H1 (cell line): ENCODE measurements at regions not wholly inside any gene's neighbourhood (a gene's known extent, or its start where the extent isn't known, plus 50 kb on each side); places are given as distances from the start of the nearest gene placed in this dataset.
A peak's percentile ranks its signal among the peaks of the same experiment; 100 is the strongest.

Experiments
- CTCF ChIA-PET: fragments of 300-600 bp; sonication (Branson Sonifier 250); formaldehyde crosslinking; loops from one replicate; lab custom pipeline; 2021; ENCODE audit not compliant: partially characterized antibody; lab: Charles Lee
- POLR2A ChIA-PET: fragments of 300-600 bp; sonication (Branson Sonifier 250); formaldehyde crosslinking; loops from one replicate; lab custom pipeline; 2021; ENCODE audit warnings: inconsistent platforms; ENCODE audit not compliant: partially characterized antibody; lab: Charles Lee
- DNase-seq, 2 experiments: peaks; one replicate each; pipeline versions ENCODE4 v3.0.0 to v3.0.0-alpha.2; 2010 to 2022; ENCODE audit warnings: low spot score in 2 of 2, low read depth in 1 of 2, mixed read lengths in 1 of 2
- FAIRE-seq: peaks from 2 replicates; lab custom pipeline; 2011; peaks lifted over from hg19 to GRCh38; lab: Jason Lieb, UNC
- H2AFZ ChIP-seq: 2 replicates; pipeline ENCODE4 v1.8.1; 2012; ENCODE audit warnings: low read length, inconsistent platforms
- H2AK5ac ChIP-seq: 2 replicates; pipeline ENCODE4 v1.6.1; 2013; ENCODE audit warnings: low read depth, low read length
- H2BK120ac ChIP-seq: replicated peaks from 2 replicates; pipeline ENCODE3; 2013; ENCODE audit warnings: low read depth, low read length, inconsistent platforms
- H2BK12ac ChIP-seq: 2 replicates; pipeline ENCODE4 v1.6.1; 2013; ENCODE audit warnings: low read depth, low read length
- H2BK15ac ChIP-seq: 2 replicates; pipeline ENCODE4 v1.6.1; 2013; ENCODE audit warnings: low read length
- H2BK20ac ChIP-seq: 2 replicates; pipeline ENCODE4 v1.6.1; 2013; ENCODE audit warnings: low read length
- H2BK5ac ChIP-seq: 2 replicates; pipeline ENCODE4 v1.6.1; 2013; ENCODE audit warnings: low read depth, low read length
- H3K14ac ChIP-seq: 2 replicates; pipeline ENCODE4 v1.6.1; 2013; ENCODE audit warnings: inconsistent platforms; ENCODE audit not compliant: insufficient read length
- H3K18ac ChIP-seq: 2 replicates; pipeline ENCODE4 v1.6.1; 2013; ENCODE audit warnings: low read length; ENCODE audit errors: extremely low read depth
- H3K23ac ChIP-seq: 2 replicates; pipeline ENCODE4 v1.6.1; 2013; ENCODE audit warnings: inconsistent platforms; ENCODE audit not compliant: insufficient read length
- H3K23me2 ChIP-seq: 2 replicates; pipeline ENCODE4 v1.6.1; 2013; ENCODE audit warnings: low read depth, low read length
- H3K27ac ChIP-seq: 2 replicates; pipeline ENCODE4 v1.6.1; 2011; ENCODE audit warnings: low read depth, low read length, inconsistent platforms
- H3K27me3 ChIP-seq, 4 experiments: replicated peaks in 1 of 4; 1 replicate in 1 of 4; 2 replicates in 3 of 4; pipeline versions ENCODE4 v1.6.1 to v1.8.1; 2011 to 2013; ENCODE audit warnings: low read length in 3 of 4, mild to moderate bottlenecking in 3 of 4, inconsistent platforms in 2 of 4, mixed read lengths in 2 of 4, moderate library complexity in 1 of 4; ENCODE audit not compliant: control insufficient read depth in 3 of 4, insufficient read depth in 3 of 4; ENCODE audit errors: extremely low read depth in 1 of 4
- H3K36me3 ChIP-seq, 4 experiments: 2 replicates each; pipeline versions ENCODE4 v1.6.1 to v1.8.1; 2011 to 2013; ENCODE audit warnings: mild to moderate bottlenecking in 4 of 4, low read length in 3 of 4, moderate library complexity in 2 of 4, control low read depth in 1 of 4, inconsistent platforms in 1 of 4; ENCODE audit not compliant: insufficient read depth in 4 of 4, control insufficient read depth in 2 of 4
- H3K4ac ChIP-seq: replicated peaks from 2 replicates; pipeline ENCODE3; 2013; ENCODE audit warnings: low read length, low read depth, mixed read lengths, inconsistent platforms; ENCODE audit not compliant: insufficient read length
- H3K4me1 ChIP-seq, 4 experiments: replicated peaks in 1 of 4; 1 replicate in 1 of 4; 2 replicates in 3 of 4; pipeline versions ENCODE4 v1.6.1 to v1.8.1; 2011 to 2013; ENCODE audit warnings: low read length in 3 of 4, inconsistent platforms in 2 of 4, mixed read lengths in 1 of 4; ENCODE audit not compliant: insufficient read depth in 4 of 4, control insufficient read depth in 3 of 4
- H3K4me2 ChIP-seq, 2 experiments: 2 replicates each; pipeline versions ENCODE4 v1.6.1 to v1.8.1; 2011 to 2013; ENCODE audit warnings: low read depth in 2 of 2, low read length in 2 of 2, control low read depth in 1 of 2, inconsistent platforms in 1 of 2, mild to moderate bottlenecking in 1 of 2; ENCODE audit not compliant: insufficient read depth in 1 of 2
- H3K4me3 ChIP-seq, 4 experiments: fragments of 200-600, 300-600 bp in 1 of 4; sonication (generic), shearing (Covaris generic), sonication (Bioruptor Twin) in 1 of 4; 2 replicates each; pipeline versions ENCODE4 v1.5.1 to v1.8.1; 2011 to 2016; ENCODE audit warnings: low read length in 4 of 4, low read depth in 3 of 4, control low read depth in 2 of 4, inconsistent platforms in 2 of 4, mild to moderate bottlenecking in 2 of 4, mixed read lengths in 1 of 4, moderate library complexity in 1 of 4; ENCODE audit not compliant: insufficient read depth in 2 of 4; ENCODE audit errors: extremely low read depth in 1 of 4
- H3K56ac ChIP-seq: replicated peaks from 2 replicates; pipeline ENCODE3; 2013; ENCODE audit warnings: low read depth, mild to moderate bottlenecking, mixed read lengths, low read length, inconsistent platforms; ENCODE audit not compliant: insufficient read length
- H3K79me1 ChIP-seq: 2 replicates; pipeline ENCODE4 v1.6.1; 2013; ENCODE audit warnings: low read depth, low read length, control low read depth
- H3K79me2 ChIP-seq, 2 experiments: 2 replicates each; pipeline versions ENCODE4 v1.6.1 to v1.8.1; 2012 to 2013; ENCODE audit warnings: low read length in 2 of 2, mild to moderate bottlenecking in 2 of 2, inconsistent platforms in 1 of 2; ENCODE audit not compliant: insufficient read depth in 2 of 2, control insufficient read depth in 1 of 2
- H3K9ac ChIP-seq, 4 experiments: replicated peaks in 1 of 4; 1 replicate in 1 of 4; 2 replicates in 3 of 4; pipeline versions ENCODE4 v1.6.1 to v1.8.1; 2011 to 2013; ENCODE audit warnings: low read depth in 3 of 4, low read length in 3 of 4, control low read depth in 2 of 4, mild to moderate bottlenecking in 2 of 4, moderate library complexity in 2 of 4, inconsistent platforms in 1 of 4; ENCODE audit errors: extremely low read depth in 1 of 4
- H3K9me3 ChIP-seq, 2 experiments: 2 replicates each; pipeline versions ENCODE4 v1.6.1 to v1.8.1; 2012 to 2013; ENCODE audit warnings: mild to moderate bottlenecking in 2 of 2, moderate library complexity in 2 of 2, control low read depth in 1 of 2, inconsistent platforms in 1 of 2, low read depth in 1 of 2, low read length in 1 of 2, mixed read lengths in 1 of 2; ENCODE audit not compliant: insufficient read depth in 2 of 2
- H4K20me1 ChIP-seq, 2 experiments: replicated peaks in 1 of 2; 2 replicates each; pipeline versions ENCODE3 to v1.8.1; 2011 to 2013; ENCODE audit warnings: inconsistent platforms in 2 of 2, low read length in 2 of 2, mild to moderate bottlenecking in 1 of 2; ENCODE audit not compliant: insufficient read depth in 2 of 2, control insufficient read depth in 1 of 2
- H4K5ac ChIP-seq: 2 replicates; pipeline ENCODE4 v1.6.1; 2013; ENCODE audit warnings: low read length, low read depth, mixed read lengths, inconsistent platforms; ENCODE audit not compliant: insufficient read length
- H4K8ac ChIP-seq: 2 replicates; pipeline ENCODE4 v1.8.0; 2013; ENCODE audit warnings: mild to moderate bottlenecking, moderate library complexity, low read length, inconsistent platforms; ENCODE audit not compliant: insufficient read depth; ENCODE audit errors: extremely low read depth
- H4K91ac ChIP-seq: replicated peaks from 2 replicates; pipeline ENCODE3; 2013; ENCODE audit warnings: low read length, mixed read lengths, inconsistent platforms; ENCODE audit not compliant: insufficient read length
- BCL11A ChIP-seq, 2 experiments: IDR thresholded peaks; one replicate each; pipeline ENCODE4 v1.6.1; 2011; ENCODE audit warnings: low read depth in 2 of 2, low read length in 2 of 2, mild to moderate bottlenecking in 2 of 2
- E2F6 ChIP-seq: IDR thresholded peaks from 2 replicates; pipeline ENCODE4 v1.6.1; 2012; ENCODE audit warnings: inconsistent platforms
- EP300 ChIP-seq, 2 experiments: IDR thresholded peaks; 1 replicate in 1 of 2; 2 replicates in 1 of 2; pipeline ENCODE4 v1.6.1; 2011 to 2012; ENCODE audit warnings: low read depth in 2 of 2, low read length in 2 of 2, mild to moderate bottlenecking in 2 of 2, borderline replicate concordance in 1 of 2, inconsistent platforms in 1 of 2, moderate library complexity in 1 of 2
- GABPA ChIP-seq: IDR thresholded peaks from 2 replicates; pipeline ENCODE4 v1.6.1; 2011; ENCODE audit warnings: mild to moderate bottlenecking, low read length, moderate library complexity, borderline replicate concordance; ENCODE audit not compliant: insufficient read depth
- JUND ChIP-seq: IDR thresholded peaks from 2 replicates; pipeline ENCODE4 v1.6.1; 2011; ENCODE audit warnings: mild to moderate bottlenecking, improper control_type of control experiment, low read length
- POLR2AphosphoS5 ChIP-seq: IDR thresholded peaks from 2 replicates; pipeline ENCODE4 v1.6.1; 2011; ENCODE audit warnings: low read depth, low read length
- RAD21 ChIP-seq, 2 experiments: IDR thresholded peaks in 1 of 2; conservative IDR thresholded peaks in 1 of 2; 2 replicates each; pipeline ENCODE4 v1.6.1; 2011; ENCODE audit warnings: low read depth in 2 of 2, low read length in 2 of 2, improper control_type of control experiment in 1 of 2, inconsistent platforms in 1 of 2, mild to moderate bottlenecking in 1 of 2, moderate library complexity in 1 of 2
- SIX5 ChIP-seq: IDR thresholded peaks from 2 replicates; pipeline ENCODE4 v1.6.1; 2011; ENCODE audit warnings: mild to moderate bottlenecking, low read depth, low read length
- YY1 ChIP-seq: IDR thresholded peaks from 2 replicates; pipeline ENCODE4 v1.6.1; 2011; ENCODE audit warnings: low read depth, mild to moderate bottlenecking, low read length
- WGBS, 2 experiments: shearing (Covaris generic) in 1 of 2; methylation state at CpG; one replicate each; pipeline versions ENCODE4 v1.1.6 to v1.1.7; 2013 to 2015; ENCODE audit warnings: low lambda C conversion rate in 2 of 2, mixed read lengths in 2 of 2, inconsistent platforms in 1 of 2, low coverage in 1 of 2, missing lambda C conversion rate in 1 of 2; ENCODE audit not compliant: insufficient replicate concordance in 2 of 2, insufficient coverage in 1 of 2, insufficient read length in 1 of 2; ENCODE audit errors: extremely low coverage in 1 of 2, missing lambda C conversion rate in 1 of 2; 5-methylcytosine and 5-hydroxymethylcytosine counted together

GRCh38 chr2:129252781-129253460 lies 726.5 kb upstream of the RAB6C start:
- ChIA-PET CTCF (interaction anchor here (0.6 to 2.9 kb wide), 9 partner anchors 8 to 140 kb away, joined by 3 to 19 read pairs (median 4); no protein-coding TSS in a partner anchor), POLR2A (no interaction called here)
- Histone ChIP-seq H3K23ac (no peak overlapping the region), H3K27ac (no peak overlapping the region), H4K5ac (no peak overlapping the region), H2BK12ac (no peak overlapping the region), H3K9ac (no peak overlapping the region), H3K18ac (no peak overlapping the region), H3K23me2 (peaks cover 13% of the 10 kb centered on the region; the same call in 1 of the 2 replicates), H3K4ac (no peak overlapping the region), H4K20me1 (no peaks in the 10 kb centered on the region), H2BK5ac (no peak overlapping the region), H2AK5ac (no peak overlapping the region), H3K4me3 (no peak overlapping the region), H3K56ac (no peak overlapping the region), H3K4me2 (no peak overlapping the region), H2BK20ac (no peak overlapping the region), H4K8ac (no peak overlapping the region), H3K27me3 (no peaks in the 10 kb centered on the region), H3K79me1 (no peaks in the 10 kb centered on the region; the same call in 1 of the 2 replicates), H3K14ac (no peak overlapping the region), H3K4me1 (no peaks in the 10 kb centered on the region), H3K79me2 (no peaks in the 10 kb centered on the region), H2BK15ac (no peak overlapping the region), H2AFZ (peak overlapping the region; percentile 26; the same call in 1 of the 2 replicates), H4K91ac (no peak overlapping the region), H3K9me3 (no peaks in the 10 kb centered on the region), H3K36me3 (no peaks in the 10 kb centered on the region), H2BK120ac (no peak overlapping the region)
- DNase-seq = no peak
- 95% methylated on average over 7 of the region's 7 CpGs; no CpG with 5 or more reads in 1 of the 2 experiments for WGBS, 2 experiments
- FAIRE-seq = no peak
- TF ChIP-seq RAD21 (IDR thresholded peaks at IDR 0.05 in 1 of 2, conservative IDR thresholded peaks at IDR 0.05 in 1 of 2; ENCODE audit: low read depth in 2 of 2, low read length in 2 of 2) (no peak), EP300 (IDR thresholded peaks at IDR 0.05; ENCODE audit: borderline replicate concordance in 1 of 2, low read depth in 2 of 2, low read length in 2 of 2) (no peak), BCL11A (IDR thresholded peaks at IDR 0.05; ENCODE audit: low read depth in 2 of 2, low read length in 2 of 2) (no peak), E2F6 (no peak), POLR2AphosphoS5 (no peak), SIX5 (no peak), JUND (no peak), GABPA (no peak), YY1 (no peak)
